NCI-H2227 (cell line): ENCODE measurements at regions not wholly inside any gene's neighbourhood (a gene's known extent, or its start where the extent isn't known, plus 50 kb on each side); places are given as distances from the start of the nearest gene placed in this dataset.

ENCODE experiments used
- DNase-seq: peaks from one replicate; lab custom pipeline; 2025; ENCODE audit not compliant: unreplicated experiment; lab: John Stamatoyannopoulos, UW

- peak; percentile 87 for DNase-seq
These were observed 315.5 kb upstream of the ARID1B start for GRCh38 chr6:156461647-156462046.

GRCh38 chr6:156457601-156458000, 319.6 kb upstream of the ARID1B start:
- DNase-seq = no peak

- no peak for DNase-seq
These were observed 321.3 kb upstream of the ARID1B start for GRCh38 chr6:156455847-156456246.

- no peak for DNase-seq
These were observed 322.3 kb upstream of the ARID1B start for GRCh38 chr6:156454867-156455266.

GRCh38 chr6:156451726-156452125, 325.5 kb upstream of the ARID1B start:
- no peak for DNase-seq

- no peak for DNase-seq
These were observed 326.1 kb upstream of the ARID1B start for GRCh38 chr6:156451088-156451487.

- no peak for DNase-seq
These were observed 326.8 kb upstream of the ARID1B start for GRCh38 chr6:156450421-156450820.

- no peak for DNase-seq
These were observed 327.6 kb upstream of the ARID1B start for GRCh38 chr6:156449569-156449968.

GRCh38 chr6:156449128-156449527, 328.1 kb upstream of the ARID1B start:
- no peak for DNase-seq

- no peak for DNase-seq
These were observed 328.6 kb upstream of the ARID1B start for GRCh38 chr6:156448579-156448978.

- no peak for DNase-seq
These were observed 336.5 kb upstream of the ARID1B start for GRCh38 chr6:156440688-156441087.

- DNase-seq = no peak
These were observed 338.7 kb upstream of the ARID1B start for GRCh38 chr6:156438350-156438923.

- DNase-seq = no peak
These were observed 339.9 kb upstream of the ARID1B start for GRCh38 chr6:156437121-156437879.

- no peak for DNase-seq
These were observed 342.4 kb upstream of the ARID1B start for GRCh38 chr6:156434795-156435190.

- no peak for DNase-seq
These were observed 343.0 kb upstream of the ARID1B start for GRCh38 chr6:156434049-156434794.

- no peak for DNase-seq
These were observed 344.6 kb upstream of the ARID1B start for GRCh38 chr6:156432543-156432942.

- no peak for DNase-seq
These were observed 346.8 kb upstream of the ARID1B start for GRCh38 chr6:156430386-156430785.

GRCh38 chr6:156427345-156427744, 349.8 kb upstream of the ARID1B start:
- no peak for DNase-seq

GRCh38 chr6:156425359-156426020, 351.7 kb upstream of the ARID1B start:
- DNase-seq = no peak

GRCh38 chr6:156423829-156424228, 353.3 kb upstream of the ARID1B start:
- DNase-seq = no peak

GRCh38 chr6:156423075-156423474, 354.1 kb upstream of the ARID1B start:
- DNase-seq = no peak

GRCh38 chr6:156421933-156422332, 355.2 kb upstream of the ARID1B start:
- DNase-seq = no peak
